GM13977 (cell line): ENCODE measurements at regions not wholly inside any gene's neighbourhood (a gene's known extent, or its start where the extent isn't known, plus 50 kb on each side); places are given as distances from the start of the nearest gene placed in this dataset.

Experiments used
- DNase-seq: peaks from one replicate; pipeline ENCODE4 v3.0.0; 2012; ENCODE audit warnings: low spot score
- in situ Hi-C: fragments of 300-500 bp; cut with MboI; formaldehyde crosslinking; loops from one replicate; pipeline ENCODE4 v1.12.0; 2022; ENCODE audit warnings: low sequenced_read_pairs, low pct_unique_long_range_greater_than_20kb, mixed read lengths, inconsistent platforms; ENCODE audit not compliant: unreplicated experiment
- TF ChIP-seq, protein P1 (sequence below): IDR thresholded peaks from 2 replicates; pipeline ENCODE4 v1.5.1; 2012; ENCODE audit warnings: mild to moderate bottlenecking, control low read depth; ENCODE audit not compliant: insufficient read depth; ENCODE audit errors: extremely low read depth, missing control alignments

- in situ Hi-C loops: no loop called here
- DNase-seq: no peak
- TF ChIP-seq, protein P1, sequence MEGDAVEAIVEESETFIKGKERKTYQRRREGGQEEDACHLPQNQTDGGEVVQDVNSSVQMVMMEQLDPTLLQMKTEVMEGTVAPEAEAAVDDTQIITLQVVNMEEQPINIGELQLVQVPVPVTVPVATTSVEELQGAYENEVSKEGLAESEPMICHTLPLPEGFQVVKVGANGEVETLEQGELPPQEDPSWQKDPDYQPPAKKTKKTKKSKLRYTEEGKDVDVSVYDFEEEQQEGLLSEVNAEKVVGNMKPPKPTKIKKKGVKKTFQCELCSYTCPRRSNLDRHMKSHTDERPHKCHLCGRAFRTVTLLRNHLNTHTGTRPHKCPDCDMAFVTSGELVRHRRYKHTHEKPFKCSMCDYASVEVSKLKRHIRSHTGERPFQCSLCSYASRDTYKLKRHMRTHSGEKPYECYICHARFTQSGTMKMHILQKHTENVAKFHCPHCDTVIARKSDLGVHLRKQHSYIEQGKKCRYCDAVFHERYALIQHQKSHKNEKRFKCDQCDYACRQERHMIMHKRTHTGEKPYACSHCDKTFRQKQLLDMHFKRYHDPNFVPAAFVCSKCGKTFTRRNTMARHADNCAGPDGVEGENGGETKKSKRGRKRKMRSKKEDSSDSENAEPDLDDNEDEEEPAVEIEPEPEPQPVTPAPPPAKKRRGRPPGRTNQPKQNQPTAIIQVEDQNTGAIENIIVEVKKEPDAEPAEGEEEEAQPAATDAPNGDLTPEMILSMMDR: no peak
Measured at GRCh38 chr1:193543259-193543658, 356.8 kb upstream of the B3GALT2 start.

DNA sequence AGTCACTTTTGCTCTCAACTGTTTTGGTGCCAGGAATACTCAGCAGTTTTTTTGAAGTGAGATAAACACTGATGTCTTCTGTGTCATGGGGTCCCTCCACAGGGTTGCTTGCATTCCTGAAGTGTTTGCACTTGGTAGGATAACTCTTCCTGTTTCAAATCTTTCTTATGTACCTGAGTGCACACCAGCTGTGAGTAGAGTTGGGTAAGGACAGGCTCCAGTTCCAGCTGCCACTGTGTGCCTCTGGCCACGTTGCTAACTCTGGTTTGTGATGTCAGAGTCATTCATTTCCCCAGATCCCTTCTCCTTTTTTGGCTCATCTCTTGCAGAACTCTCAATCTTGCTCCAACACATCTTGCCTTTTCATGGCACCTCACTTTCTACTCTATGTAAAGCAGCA, 356.3 kb upstream of the B3GALT2 start:
- in situ Hi-C loops: no loop called here
- no peak for DNase-seq
- TF ChIP-seq, protein P1: no peak

DNA sequence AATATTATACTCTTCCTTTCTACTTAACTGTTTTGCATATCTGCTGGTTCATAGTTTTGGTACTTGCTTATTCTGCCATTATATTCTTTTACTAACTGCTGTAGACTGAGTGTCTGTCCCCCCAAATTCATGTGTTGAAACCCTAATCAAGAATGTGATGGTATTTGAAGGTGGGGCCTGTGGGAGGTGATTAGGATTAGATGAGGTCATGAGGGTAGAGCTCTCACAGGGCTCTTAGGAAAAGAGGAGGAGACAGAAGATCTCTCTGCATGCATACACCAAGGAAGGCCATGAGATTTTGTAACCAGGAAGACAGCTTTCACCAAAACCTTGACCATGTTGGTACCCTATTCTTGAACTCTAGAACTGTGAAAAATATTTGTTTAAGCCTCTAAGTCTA, 354.1 kb upstream of the B3GALT2 start:
- DNase-seq: no peak
- in situ Hi-C loops: no loop called here
- TF ChIP-seq, protein P1: no peak

- TF ChIP-seq, protein P1: no peak
- in situ Hi-C loops: no loop called here
- DNase-seq: no peak
Measured at GRCh38 chr1:193539731-193540459, 353.5 kb upstream of the B3GALT2 start.

DNA sequence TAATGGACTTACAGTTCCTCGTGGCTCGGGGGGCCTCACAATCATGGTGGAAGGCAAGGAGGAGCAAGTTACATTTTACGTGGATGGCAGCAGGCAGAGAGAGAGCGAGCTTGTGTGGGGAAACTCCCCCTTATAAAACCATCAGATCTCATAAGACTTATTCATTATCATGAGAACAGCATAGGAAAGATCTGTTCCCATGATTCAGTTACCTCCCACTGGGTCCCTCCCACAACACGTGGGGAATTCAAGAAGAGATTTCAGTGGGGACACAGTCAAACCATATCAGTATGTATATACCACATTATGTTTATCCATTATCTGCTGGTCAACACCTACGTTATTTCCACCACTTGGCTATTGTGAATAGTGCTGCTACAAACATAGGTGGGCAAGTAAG, 352.3 kb upstream of the B3GALT2 start:
- TF ChIP-seq, protein P1: no peak
- DNase-seq: no peak
- in situ Hi-C loops: no loop called here

DNA sequence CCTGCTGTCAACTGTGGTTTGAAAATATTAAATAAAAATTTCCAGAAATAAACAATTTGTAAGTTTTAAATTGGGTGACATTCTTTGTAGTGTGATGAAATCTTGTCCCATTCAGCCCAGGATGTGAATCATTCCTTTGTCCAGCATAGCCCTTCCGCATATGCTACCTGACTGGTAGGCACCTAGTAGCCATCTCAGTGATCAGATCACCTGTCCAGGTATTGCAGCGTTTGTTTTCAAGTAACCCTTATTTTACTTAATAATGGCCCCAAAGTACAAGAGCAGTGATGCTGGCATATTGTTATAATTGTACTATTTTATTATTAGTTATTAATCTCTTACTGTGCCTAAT, 351.6 kb upstream of the B3GALT2 start:
- in situ Hi-C loops: no loop called here
- no peak for DNase-seq
- TF ChIP-seq, protein P1: no peak
